Kidney epithelial cell (primary cell): ENCODE measurements at regions not wholly inside any gene's neighbourhood (a gene's known extent, or its start where the extent isn't known, plus 50 kb on each side); places are given as distances from the start of the nearest gene placed in this dataset.

Experiments used
- DNase-seq: peaks from one replicate; pipeline ENCODE4 v3.0.0-alpha.2; 2010; ENCODE audit warnings: low read depth
- H3K27me3 ChIP-seq: 2 replicates; pipeline ENCODE4 v1.6.0; 2011; ENCODE audit warnings: low read length; ENCODE audit not compliant: control insufficient read depth, insufficient read depth
- H3K36me3 ChIP-seq: 2 replicates; pipeline ENCODE4 v1.5.1; 2011; ENCODE audit warnings: low read length; ENCODE audit not compliant: control insufficient read depth, insufficient read depth
- H3K4me3 ChIP-seq: 2 replicates; pipeline ENCODE4 v1.5.1; 2011; ENCODE audit warnings: low read depth, mild to moderate bottlenecking, control low read depth, low read length
- TF ChIP-seq, protein P1 (sequence below): IDR thresholded peaks from 2 replicates; pipeline ENCODE4 v1.5.1; 2011; ENCODE audit warnings: mild to moderate bottlenecking, moderate library complexity, low read length, control low read depth, inconsistent platforms; ENCODE audit not compliant: insufficient read depth, poor library complexity, severe bottlenecking

DNA sequence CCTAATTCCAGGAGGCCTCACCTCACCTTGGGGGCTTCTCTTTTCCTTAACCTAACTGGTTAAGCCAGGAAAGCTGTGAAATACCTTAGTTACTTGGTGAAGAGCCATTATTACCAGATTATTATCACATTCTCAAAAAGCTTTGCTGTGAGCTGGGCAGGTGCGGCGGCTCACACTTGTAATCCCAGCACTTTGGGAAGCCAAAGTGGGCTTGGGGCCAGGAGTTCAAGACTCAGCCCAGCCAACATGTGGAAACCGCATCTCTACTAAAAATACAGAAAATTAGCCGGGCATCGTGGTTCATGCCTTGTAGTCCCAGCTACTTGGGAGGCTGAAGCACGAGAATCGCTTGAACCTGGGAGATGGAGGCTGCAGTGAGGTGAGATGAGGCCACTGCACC is 102.4 kb upstream of the KLF6 start:
- H3K27me3 ChIP-seq = no peaks in the 10 kb centered on the region
- no peak for DNase-seq
- H3K36me3 ChIP-seq = no peaks in the 10 kb centered on the region
- H3K4me3 ChIP-seq = no peak overlapping the region
- TF ChIP-seq, protein P1, sequence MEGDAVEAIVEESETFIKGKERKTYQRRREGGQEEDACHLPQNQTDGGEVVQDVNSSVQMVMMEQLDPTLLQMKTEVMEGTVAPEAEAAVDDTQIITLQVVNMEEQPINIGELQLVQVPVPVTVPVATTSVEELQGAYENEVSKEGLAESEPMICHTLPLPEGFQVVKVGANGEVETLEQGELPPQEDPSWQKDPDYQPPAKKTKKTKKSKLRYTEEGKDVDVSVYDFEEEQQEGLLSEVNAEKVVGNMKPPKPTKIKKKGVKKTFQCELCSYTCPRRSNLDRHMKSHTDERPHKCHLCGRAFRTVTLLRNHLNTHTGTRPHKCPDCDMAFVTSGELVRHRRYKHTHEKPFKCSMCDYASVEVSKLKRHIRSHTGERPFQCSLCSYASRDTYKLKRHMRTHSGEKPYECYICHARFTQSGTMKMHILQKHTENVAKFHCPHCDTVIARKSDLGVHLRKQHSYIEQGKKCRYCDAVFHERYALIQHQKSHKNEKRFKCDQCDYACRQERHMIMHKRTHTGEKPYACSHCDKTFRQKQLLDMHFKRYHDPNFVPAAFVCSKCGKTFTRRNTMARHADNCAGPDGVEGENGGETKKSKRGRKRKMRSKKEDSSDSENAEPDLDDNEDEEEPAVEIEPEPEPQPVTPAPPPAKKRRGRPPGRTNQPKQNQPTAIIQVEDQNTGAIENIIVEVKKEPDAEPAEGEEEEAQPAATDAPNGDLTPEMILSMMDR = no peak

DNA sequence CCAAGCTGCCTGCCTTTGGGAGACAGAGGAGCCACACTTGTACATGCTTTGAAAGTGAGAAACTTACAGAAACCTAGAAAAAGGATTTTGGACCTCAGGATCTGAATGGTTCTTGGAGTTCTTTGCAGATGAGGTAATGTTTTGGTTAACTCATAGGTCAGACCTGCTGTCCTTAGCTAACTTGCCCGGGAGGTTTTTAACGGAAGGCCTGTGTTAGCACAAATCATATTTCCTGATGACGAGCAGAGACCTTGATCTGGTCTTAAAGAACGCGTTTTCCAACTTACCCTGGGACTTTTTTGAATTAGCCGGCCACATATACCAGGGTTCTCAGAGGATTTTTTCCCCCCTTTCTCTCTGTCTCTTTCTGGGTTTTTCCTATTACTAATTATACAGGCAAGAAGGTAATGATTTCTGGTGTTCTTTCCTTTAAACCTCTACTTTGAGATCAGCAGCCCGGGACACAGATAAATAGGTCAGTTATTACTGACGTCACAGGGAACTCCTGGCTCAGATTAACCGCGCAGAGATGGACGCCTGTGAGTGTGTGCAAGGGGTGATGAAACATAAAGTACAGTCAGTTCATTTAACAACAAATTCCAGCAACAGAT is 101.7 kb upstream of the KLF6 start:
- TF ChIP-seq, protein P1 = no peak
- H3K36me3 ChIP-seq = no peaks in the 10 kb centered on the region
- DNase-seq = peak; percentile 89

DNA sequence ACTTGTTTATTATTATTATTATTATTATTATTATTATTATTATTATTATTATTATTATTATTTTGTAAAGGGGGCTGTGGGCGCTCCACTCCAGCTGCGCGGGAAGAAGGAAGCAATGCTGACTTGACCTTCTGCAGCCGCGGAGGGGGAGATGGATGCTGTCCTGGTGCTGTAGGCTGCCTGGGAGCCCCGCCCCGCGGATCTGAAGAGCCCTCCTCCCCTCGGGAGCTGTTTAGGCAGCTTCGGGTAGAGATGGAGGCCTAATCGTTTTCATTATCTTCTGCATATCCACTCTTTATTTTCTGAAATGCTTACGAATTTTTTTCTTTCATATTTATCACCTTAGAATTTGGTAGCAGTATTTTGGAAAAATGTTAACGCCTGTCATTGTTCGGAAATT is 101.2 kb upstream of the KLF6 start:
- no peaks in the 10 kb centered on the region for H3K27me3 ChIP-seq

More for the DNA sequence above, 101.7 kb upstream of the KLF6 start:
- Histone ChIP-seq H3K4me3 (no peak overlapping the region), H3K27me3 (no peaks in the 10 kb centered on the region)

DNA sequence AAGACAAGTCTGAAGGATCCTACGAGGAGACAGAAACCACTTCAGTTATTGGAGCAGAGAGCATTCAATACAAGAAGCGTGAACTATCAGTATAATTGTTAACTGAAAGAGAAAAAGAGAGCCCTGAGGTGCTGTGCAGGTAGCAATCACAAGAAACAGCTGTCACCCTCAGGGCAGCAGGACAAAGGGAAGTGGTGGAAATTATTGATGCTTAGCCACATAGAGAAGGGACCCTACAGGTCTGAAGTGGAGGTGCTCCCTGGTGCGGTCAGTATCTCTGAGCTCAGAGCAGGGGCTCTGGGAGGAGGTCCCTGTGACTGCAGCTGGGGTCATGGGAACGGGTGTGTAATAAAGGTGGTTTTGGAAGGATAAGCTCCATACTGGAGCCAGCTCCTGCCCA is 97.8 kb upstream of the KLF6 start:
- no peak for DNase-seq
- TF ChIP-seq, protein P1 = no peak
- no peak overlapping the region for H3K4me3 ChIP-seq
- H3K27me3 ChIP-seq = no peaks in the 10 kb centered on the region
- no peaks in the 10 kb centered on the region for H3K36me3 ChIP-seq

More for the DNA sequence above, 101.2 kb upstream of the KLF6 start:
- TF ChIP-seq, protein P1 = no peak
- DNase-seq = no peak
- Histone ChIP-seq H3K4me3 (no peak overlapping the region), H3K36me3 (no peaks in the 10 kb centered on the region)

DNA sequence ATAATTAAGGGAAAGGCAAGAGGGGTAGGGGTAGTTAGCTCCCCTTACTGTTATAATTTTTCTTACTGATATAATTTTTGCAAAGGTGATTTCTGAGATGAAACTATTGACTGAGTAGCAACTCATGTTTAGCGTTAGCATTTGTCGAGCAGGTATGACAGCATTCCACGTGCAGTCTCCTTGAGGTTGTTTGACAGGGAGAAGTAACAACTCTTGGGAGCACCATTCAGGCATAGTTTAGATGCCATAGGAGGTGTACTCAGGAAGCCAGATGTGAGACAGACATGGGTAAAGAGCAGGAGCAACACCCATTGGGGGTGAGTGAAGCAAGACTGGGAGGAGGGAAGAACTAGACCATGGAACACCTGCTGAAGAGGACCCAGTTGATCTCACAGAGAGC is 96.6 kb upstream of the KLF6 start:
- TF ChIP-seq, protein P1 = no peak
- DNase-seq = no peak
- H3K4me3 ChIP-seq = no peak overlapping the region
- H3K36me3 ChIP-seq = no peaks in the 10 kb centered on the region
- H3K27me3 ChIP-seq = no peaks in the 10 kb centered on the region

DNA sequence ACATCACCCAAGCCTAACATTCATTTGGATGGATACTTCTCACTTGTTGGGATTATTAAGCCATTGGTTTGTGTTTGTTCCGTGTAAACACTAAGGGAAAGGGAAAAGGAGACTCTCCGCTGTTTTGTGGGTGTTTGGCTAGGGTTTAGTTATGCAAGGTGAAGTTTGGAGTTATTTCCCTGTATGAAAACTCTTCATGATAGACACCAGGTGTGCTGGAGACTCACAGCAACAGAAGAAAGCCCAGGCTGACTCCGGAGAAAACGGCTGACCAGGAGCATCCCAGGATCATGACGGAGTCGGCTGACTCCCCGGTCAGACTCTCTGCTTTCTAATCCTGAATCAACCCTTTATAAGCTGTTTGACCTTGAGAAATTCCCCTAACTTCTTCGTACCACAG is 94.1 kb upstream of the KLF6 start:
- no peaks in the 10 kb centered on the region for H3K27me3 ChIP-seq
- no peaks in the 10 kb centered on the region for H3K36me3 ChIP-seq
- TF ChIP-seq, protein P1 = no peak
- no peak for DNase-seq
- H3K4me3 ChIP-seq = no peak overlapping the region
